PFSK-1 (cell line): ENCODE measurements at regions not wholly inside any gene's neighbourhood (a gene's known extent, or its start where the extent isn't known, plus 50 kb on each side); places are given as distances from the start of the nearest gene placed in this dataset.

Source experiments
- FOXP2 ChIP-seq: optimal IDR thresholded peaks from 2 replicates; pipeline ENCODE3; 2011; ENCODE audit warnings: borderline replicate concordance, control low read depth, inconsistent platforms; ENCODE audit not compliant: insufficient read depth; ENCODE audit errors: extremely low read length, extremely low read depth
- POLR2AphosphoS5 ChIP-seq: IDR thresholded peaks from 2 replicates; pipeline ENCODE4 v1.6.1; 2012; ENCODE audit warnings: low read depth, mild to moderate bottlenecking, control low read depth, low read length, moderate library complexity
- SIN3A ChIP-seq: IDR thresholded peaks from 2 replicates; pipeline ENCODE4 v1.6.1; 2012; ENCODE audit warnings: mild to moderate bottlenecking, low read length, moderate library complexity, borderline replicate concordance; ENCODE audit not compliant: insufficient read depth
- TAF1 ChIP-seq: IDR thresholded peaks from 2 replicates; pipeline ENCODE4 v1.6.1; 2012; ENCODE audit warnings: low read length, control low read depth, borderline replicate concordance; ENCODE audit not compliant: insufficient read depth
- TF ChIP-seq, protein P1 (sequence below), 2 experiments: IDR thresholded peaks; 2 replicates each; pipeline versions ENCODE4 v1.6.1 to v1.8.0; 2011 to 2012; ENCODE audit warnings: low read depth in 2 of 2, low read length in 2 of 2, control low read depth in 1 of 2, inconsistent platforms in 1 of 2, mild to moderate bottlenecking in 1 of 2, moderate library complexity in 1 of 2; ENCODE audit not compliant: insufficient read depth in 1 of 2

GRCh38 chr6:19169366-19169765 lies 667.8 kb upstream of the ID4 start:
- TF ChIP-seq FOXP2 (no peak), POLR2AphosphoS5 (no peak), TAF1 (no peak), SIN3A (no peak)
- TF ChIP-seq, protein P1, sequence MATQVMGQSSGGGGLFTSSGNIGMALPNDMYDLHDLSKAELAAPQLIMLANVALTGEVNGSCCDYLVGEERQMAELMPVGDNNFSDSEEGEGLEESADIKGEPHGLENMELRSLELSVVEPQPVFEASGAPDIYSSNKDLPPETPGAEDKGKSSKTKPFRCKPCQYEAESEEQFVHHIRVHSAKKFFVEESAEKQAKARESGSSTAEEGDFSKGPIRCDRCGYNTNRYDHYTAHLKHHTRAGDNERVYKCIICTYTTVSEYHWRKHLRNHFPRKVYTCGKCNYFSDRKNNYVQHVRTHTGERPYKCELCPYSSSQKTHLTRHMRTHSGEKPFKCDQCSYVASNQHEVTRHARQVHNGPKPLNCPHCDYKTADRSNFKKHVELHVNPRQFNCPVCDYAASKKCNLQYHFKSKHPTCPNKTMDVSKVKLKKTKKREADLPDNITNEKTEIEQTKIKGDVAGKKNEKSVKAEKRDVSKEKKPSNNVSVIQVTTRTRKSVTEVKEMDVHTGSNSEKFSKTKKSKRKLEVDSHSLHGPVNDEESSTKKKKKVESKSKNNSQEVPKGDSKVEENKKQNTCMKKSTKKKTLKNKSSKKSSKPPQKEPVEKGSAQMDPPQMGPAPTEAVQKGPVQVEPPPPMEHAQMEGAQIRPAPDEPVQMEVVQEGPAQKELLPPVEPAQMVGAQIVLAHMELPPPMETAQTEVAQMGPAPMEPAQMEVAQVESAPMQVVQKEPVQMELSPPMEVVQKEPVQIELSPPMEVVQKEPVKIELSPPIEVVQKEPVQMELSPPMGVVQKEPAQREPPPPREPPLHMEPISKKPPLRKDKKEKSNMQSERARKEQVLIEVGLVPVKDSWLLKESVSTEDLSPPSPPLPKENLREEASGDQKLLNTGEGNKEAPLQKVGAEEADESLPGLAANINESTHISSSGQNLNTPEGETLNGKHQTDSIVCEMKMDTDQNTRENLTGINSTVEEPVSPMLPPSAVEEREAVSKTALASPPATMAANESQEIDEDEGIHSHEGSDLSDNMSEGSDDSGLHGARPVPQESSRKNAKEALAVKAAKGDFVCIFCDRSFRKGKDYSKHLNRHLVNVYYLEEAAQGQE (IDR thresholded peaks at IDR 0.05; ENCODE audit: insufficient read depth in 1 of 2, low read depth in 2 of 2, low read length in 2 of 2): no peak

DNA sequence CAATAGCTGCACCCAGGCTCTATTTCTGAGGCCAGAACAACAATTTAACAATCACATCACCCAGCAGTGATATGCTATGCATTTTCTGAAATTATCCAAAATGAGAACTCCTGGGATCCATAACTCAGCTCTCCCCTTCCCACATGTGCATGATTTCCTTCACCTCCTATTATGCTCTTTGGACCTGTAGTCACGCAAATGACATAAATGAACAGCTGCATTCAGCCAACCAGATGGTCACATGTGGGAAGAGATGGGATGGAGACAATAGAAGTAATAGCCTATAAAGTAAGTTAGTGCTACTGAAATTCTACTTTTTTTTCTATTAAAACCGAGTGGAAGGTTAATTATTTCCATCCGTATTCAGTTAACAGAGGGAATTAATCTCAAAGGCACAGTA lies 662.1 kb upstream of the ID4 start:
- TF ChIP-seq, protein P1 (IDR thresholded peaks at IDR 0.05; ENCODE audit: insufficient read depth in 1 of 2, low read depth in 2 of 2, low read length in 2 of 2): no peak
- TF ChIP-seq TAF1 (no peak), FOXP2 (no peak), POLR2AphosphoS5 (no peak), SIN3A (no peak)

DNA sequence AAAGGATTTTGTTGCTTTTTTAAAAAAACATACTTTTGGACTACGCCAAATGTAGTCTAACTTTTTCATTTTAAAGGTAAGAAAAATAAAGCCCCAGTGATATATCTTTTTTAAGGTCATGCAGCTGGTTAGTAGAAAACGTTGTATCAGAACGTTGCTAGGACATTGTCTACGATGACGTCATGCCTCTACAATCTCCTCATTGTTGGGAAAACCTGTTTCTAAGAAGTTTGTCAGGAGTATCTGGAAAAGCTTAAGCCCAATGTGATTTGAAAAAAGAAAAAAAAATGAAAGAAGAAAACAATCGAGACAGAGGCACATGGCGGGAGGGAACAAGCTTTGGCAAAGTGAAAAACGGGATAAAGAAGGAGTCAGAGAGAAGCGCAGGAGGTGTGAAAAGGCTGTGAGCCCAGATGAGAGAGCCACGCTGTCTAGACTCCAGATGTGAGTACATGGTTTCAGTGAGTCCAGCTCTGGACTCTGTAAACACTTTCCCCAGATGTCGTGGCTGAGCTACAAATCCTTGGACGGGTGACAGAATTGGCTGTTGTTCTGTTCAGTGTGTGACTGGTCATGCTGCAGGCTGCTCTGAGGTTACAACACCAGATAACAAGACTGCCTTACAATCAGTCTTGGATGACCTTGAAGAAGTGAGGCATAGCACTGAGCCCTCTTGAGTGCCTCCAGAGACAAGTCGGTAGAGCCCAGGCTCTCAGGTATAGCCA lies 656.7 kb upstream of the ID4 start:
- no peak for TF ChIP-seq SIN3A
- TF ChIP-seq POLR2AphosphoS5: no peak
- TF ChIP-seq TAF1: no peak
- no peak for TF ChIP-seq FOXP2
- TF ChIP-seq, protein P1 (IDR thresholded peaks at IDR 0.05; ENCODE audit: insufficient read depth in 1 of 2, low read depth in 2 of 2, low read length in 2 of 2): no peak

DNA sequence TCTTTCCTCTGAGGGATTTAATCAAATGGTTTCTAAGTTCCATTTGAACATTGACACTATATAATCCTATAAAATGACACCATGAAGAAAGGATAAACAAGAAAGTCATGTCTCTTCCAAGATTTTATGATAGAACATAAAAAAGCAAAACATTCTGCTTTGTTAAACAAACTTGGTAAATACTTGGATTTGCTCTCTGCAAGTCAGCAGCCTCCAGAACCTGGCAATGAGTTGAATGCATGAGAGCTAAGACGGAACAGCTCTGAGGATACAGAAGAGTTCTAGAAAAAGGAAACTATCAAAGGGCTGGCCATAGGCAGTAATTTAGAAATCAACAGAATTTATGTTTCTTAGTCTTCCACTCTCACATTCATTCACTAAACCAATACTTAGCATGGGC lies 656.0 kb upstream of the ID4 start:
- TF ChIP-seq SIN3A (no peak), FOXP2 (no peak), TAF1 (no peak), POLR2AphosphoS5 (no peak)
- TF ChIP-seq, protein P1 (IDR thresholded peaks at IDR 0.05; ENCODE audit: insufficient read depth in 1 of 2, low read depth in 2 of 2, low read length in 2 of 2): no peak

DNA sequence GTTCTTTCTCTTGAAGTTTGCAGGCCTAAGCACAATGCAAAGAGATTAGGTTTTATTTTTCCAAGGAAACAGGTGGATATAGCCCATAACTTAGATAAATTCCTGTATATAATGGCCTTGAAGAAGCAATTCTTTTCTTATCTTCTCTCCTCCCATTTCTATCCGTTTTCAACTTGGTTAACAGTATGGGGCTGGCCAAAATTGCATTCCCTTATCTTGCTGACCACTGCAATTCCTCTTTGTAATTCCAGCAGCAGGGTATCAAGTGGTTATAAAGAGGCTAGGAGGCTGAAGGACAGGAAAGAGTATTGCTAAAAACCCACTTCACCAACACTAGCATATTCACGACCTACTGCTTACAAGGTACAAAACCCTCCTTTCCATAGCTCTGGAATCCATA lies 643.5 kb upstream of the ID4 start:
- no peak for TF ChIP-seq FOXP2
- TF ChIP-seq POLR2AphosphoS5: no peak
- TF ChIP-seq, protein P1 (IDR thresholded peaks at IDR 0.05; ENCODE audit: insufficient read depth in 1 of 2, low read depth in 2 of 2, low read length in 2 of 2): no peak
- TF ChIP-seq SIN3A: no peak
- no peak for TF ChIP-seq TAF1
